HG02943 (cell line): ENCODE measurements at regions not wholly inside any gene's neighbourhood (a gene's known extent, or its start where the extent isn't known, plus 50 kb on each side); places are given as distances from the start of the nearest gene placed in this dataset.
"Not testable (repeated sequence)": the region's sequence is repeated elsewhere in the genome, so short reads cannot be mapped to it uniquely, and the experiment has no call there.

Experiments used
- ATAC-seq: cut with Tn5 transposase; IDR thresholded peaks from one replicate; pipeline ENCODE4 v1.9.1; 2021; ENCODE audit warnings: mild to moderate bottlenecking, low read depth, moderate library complexity; ENCODE audit not compliant: unreplicated experiment

GRCh38 chr1:57553666-57554065 is 129.8 kb upstream of the DAB1 start:
- ATAC-seq = no peak

- no peak for ATAC-seq
These were observed 127.6 kb upstream of the DAB1 start for GRCh38 chr1:57551476-57551875.

- ATAC-seq = no peak
These were observed 126.2 kb upstream of the DAB1 start for GRCh38 chr1:57550092-57550491.

- ATAC-seq = no peak
These were observed 125.4 kb upstream of the DAB1 start for GRCh38 chr1:57549300-57549699.

- ATAC-seq = no peak
These were observed 122.9 kb upstream of the DAB1 start for GRCh38 chr1:57546549-57547330.

- no peak for ATAC-seq
These were observed 120.5 kb upstream of the DAB1 start for GRCh38 chr1:57544345-57544744.

GRCh38 chr1:57536749-57537423 is 113.0 kb upstream of the DAB1 start:
- ATAC-seq = no peak

GRCh38 chr1:57532299-57532698 is 108.4 kb upstream of the DAB1 start:
- ATAC-seq = no peak

GRCh38 chr1:57530911-57531260 is 107.0 kb upstream of the DAB1 start:
- ATAC-seq = not testable (repeated sequence)

GRCh38 chr1:57530206-57530910 is 106.5 kb upstream of the DAB1 start:
- no peak for ATAC-seq

- ATAC-seq = no peak
These were observed 98.7 kb upstream of the DAB1 start for GRCh38 chr1:57522575-57522974.

GRCh38 chr1:57520743-57521515 is 97.1 kb upstream of the DAB1 start:
- ATAC-seq = no peak

GRCh38 chr1:57518496-57518895 is 94.6 kb upstream of the DAB1 start:
- ATAC-seq = no peak

- ATAC-seq = no peak
These were observed 93.9 kb upstream of the DAB1 start for GRCh38 chr1:57517587-57518374.

- no peak for ATAC-seq
These were observed 88.5 kb upstream of the DAB1 start for GRCh38 chr1:57512386-57512785.

- ATAC-seq = no peak
These were observed 83.1 kb upstream of the DAB1 start for GRCh38 chr1:57506941-57507340.

GRCh38 chr1:57503337-57503736 is 79.5 kb upstream of the DAB1 start:
- no peak for ATAC-seq

GRCh38 chr1:57500136-57500830 is 76.4 kb upstream of the DAB1 start:
- ATAC-seq = no peak

- ATAC-seq = no peak
These were observed 70.7 kb upstream of the DAB1 start for GRCh38 chr1:57494530-57495079.
